ENCODE measurements at regions not wholly inside any gene's neighbourhood (a gene's known extent, or its start where the extent isn't known, plus 50 kb on each side); places are given as distances from the start of the nearest gene placed in this dataset.

DNA sequence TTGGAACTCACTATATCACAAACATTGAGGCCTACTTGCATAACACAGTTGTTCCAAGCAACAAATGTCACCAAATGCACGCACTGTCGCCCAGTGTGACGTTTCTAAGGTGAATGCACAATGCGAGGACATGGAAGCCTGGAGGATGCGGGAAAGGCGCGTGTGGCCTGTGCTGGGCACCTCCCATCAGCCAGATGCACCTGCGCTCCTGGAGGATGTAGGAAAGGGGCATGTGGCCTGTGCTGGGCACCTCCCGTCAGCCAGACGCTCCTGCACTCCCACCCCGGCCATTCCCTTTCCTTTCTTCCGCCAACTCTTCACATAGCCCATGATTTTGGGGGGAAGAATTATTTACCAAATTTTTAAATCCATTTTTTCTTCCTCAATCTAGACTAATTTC, 202.4 kb upstream of the SOX1 start:
- no peak for TF ChIP-seq EP300 (IDR thresholded peaks at IDR 0.05)
- TF ChIP-seq POLR2A (IDR thresholded peaks at IDR 0.05; ENCODE audit: low read depth), result no peak
- TF ChIP-seq, protein P1, sequence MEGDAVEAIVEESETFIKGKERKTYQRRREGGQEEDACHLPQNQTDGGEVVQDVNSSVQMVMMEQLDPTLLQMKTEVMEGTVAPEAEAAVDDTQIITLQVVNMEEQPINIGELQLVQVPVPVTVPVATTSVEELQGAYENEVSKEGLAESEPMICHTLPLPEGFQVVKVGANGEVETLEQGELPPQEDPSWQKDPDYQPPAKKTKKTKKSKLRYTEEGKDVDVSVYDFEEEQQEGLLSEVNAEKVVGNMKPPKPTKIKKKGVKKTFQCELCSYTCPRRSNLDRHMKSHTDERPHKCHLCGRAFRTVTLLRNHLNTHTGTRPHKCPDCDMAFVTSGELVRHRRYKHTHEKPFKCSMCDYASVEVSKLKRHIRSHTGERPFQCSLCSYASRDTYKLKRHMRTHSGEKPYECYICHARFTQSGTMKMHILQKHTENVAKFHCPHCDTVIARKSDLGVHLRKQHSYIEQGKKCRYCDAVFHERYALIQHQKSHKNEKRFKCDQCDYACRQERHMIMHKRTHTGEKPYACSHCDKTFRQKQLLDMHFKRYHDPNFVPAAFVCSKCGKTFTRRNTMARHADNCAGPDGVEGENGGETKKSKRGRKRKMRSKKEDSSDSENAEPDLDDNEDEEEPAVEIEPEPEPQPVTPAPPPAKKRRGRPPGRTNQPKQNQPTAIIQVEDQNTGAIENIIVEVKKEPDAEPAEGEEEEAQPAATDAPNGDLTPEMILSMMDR (IDR thresholded peaks at IDR 0.05), result no peak
- no peak for TF ChIP-seq POLR2AphosphoS5 (IDR thresholded peaks at IDR 0.05)

Measured in esophagus muscularis mucosa (tissue), 4 donors.